HG03342 (cell line): ENCODE measurements at regions not wholly inside any gene's neighbourhood (a gene's known extent, or its start where the extent isn't known, plus 50 kb on each side); places are given as distances from the start of the nearest gene placed in this dataset.
"Not testable (repeated sequence)": the region's sequence is repeated elsewhere in the genome, so short reads cannot be mapped to it uniquely, and the experiment has no call there.

Experiments used
- ATAC-seq: cut with Tn5 transposase; IDR thresholded peaks from one replicate; pipeline ENCODE4 v1.9.1; 2021; ENCODE audit warnings: mild to moderate bottlenecking, moderate library complexity; ENCODE audit not compliant: unreplicated experiment

- ATAC-seq, result no peak
Observed at GRCh38 chr10:29698773-29699490, 64.2 kb upstream of the SVIL start.

DNA sequence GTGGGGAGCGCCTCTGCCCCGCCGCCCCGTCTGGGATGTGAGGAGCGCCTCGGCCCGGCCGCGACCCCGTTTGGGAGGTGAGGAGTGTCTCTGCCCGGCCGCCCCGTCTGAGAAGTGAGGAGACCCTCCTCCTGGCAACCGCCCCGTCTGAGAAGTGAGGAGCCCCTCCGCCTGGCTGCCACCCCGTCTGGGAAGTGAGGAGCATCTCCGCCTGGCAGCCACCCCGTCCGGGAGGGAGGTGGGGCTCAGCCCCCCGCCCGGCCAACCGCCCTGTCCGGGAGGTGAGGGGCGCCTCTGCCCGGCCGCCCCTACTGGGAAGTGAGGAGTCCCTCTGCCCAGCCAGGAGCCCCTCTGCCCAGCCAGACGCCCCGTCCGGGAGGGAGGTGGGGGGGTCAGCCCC, 61.8 kb upstream of the SVIL start:
- ATAC-seq, result not testable (repeated sequence)

DNA sequence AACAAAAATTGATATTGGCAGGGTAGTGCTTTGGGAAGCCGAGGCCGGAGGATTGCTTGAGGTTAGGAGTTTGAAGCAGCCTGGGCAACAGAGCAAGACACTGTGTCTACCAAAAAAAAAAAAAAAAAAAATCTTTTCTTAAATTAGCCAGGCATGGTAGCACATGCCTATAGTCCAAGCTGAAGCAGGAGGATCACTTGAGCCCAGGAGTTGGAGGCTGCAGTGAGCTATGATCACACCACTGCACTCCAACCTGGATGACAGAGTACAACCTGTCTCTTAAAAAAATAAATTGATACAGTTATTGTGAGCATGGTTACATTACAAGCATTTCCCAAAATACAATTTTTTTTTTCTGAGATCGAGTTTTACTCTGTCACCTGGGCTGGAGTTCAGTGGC, 59.4 kb upstream of the SVIL start:
- ATAC-seq, result no peak

DNA sequence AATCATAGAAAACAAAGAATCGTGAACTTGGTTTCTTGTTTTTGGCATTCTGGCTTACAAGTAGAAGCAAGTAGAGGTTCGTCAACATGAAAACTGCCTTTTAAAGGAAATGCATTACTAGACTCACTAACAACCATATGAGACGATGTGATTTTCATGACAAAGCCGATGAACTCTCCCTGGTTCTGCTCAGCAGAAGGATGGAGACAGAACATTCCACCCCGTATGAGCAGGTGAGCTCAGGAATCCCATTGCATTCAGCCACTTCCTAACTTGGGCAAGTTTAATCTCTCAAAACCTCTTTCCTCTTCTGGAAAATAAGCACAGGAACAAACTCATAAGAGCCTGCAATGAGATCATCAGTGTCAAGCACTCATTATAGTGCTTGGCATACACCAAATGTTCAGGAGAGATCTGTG, 57.4 kb upstream of the SVIL start:
- no peak for ATAC-seq

GRCh38 chr10:29691564-29692072, 56.8 kb upstream of the SVIL start:
- no peak for ATAC-seq

- no peak for ATAC-seq
Observed at GRCh38 chr10:29689001-29689400, 54.2 kb upstream of the SVIL start.

GRCh38 chr10:29688230-29688661, 53.5 kb upstream of the SVIL start:
- ATAC-seq, result no peak

DNA sequence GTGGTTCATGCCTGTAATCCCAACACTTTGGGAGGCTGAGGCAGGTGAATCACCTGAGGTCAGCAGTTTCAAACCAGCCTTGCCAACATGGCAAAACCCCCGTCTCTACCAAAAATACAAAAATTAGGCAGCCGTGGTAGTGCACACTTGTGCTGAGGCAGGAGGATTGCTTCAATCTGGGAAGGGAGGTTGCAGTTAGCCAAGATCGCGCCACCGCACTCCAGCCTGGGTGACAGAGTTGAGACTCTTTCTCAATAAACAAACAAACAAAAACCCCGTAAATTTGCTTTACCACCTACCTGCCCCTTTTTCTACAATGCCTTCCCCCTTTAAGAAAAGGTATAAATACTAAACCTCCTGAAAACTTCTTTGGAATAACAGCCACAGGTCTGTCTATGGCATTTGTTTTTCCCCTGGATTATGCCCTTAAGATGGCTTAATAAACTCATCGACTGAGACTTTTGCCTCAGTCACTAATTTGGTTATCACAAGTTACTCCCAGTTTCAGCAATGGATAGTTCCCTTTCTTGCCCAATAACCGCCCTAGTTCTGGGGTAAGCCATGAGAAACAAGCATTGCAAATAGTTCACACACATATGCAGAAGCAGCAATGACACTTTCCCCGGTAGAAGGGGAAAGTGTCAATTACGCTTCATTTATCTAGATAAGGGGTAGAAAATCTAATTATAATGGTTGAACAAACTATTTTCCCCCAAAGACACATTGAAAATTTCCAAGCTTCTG, 52.8 kb upstream of the SVIL start:
- ATAC-seq, result no peak

- no peak for ATAC-seq
Observed at GRCh38 chr10:29685506-29685905, 50.7 kb upstream of the SVIL start.
